Heart right ventricle (tissue), 16 donors: ENCODE measurements at regions not wholly inside any gene's neighbourhood (a gene's known extent, or its start where the extent isn't known, plus 50 kb on each side); places are given as distances from the start of the nearest gene placed in this dataset.
"Not testable (repeated sequence)": the region's sequence is repeated elsewhere in the genome, so short reads cannot be mapped to it uniquely, and the experiment has no call there.

ENCODE experiments used
- ATAC-seq, 8 donors: fragments of 200-7000 bp; cut with Tn5 transposase; one replicate each; pipeline ENCODE4 v1.9.1; 2020; ENCODE audit warnings: mild to moderate bottlenecking in 8 of 8, moderate library complexity in 8 of 8, moderate number of reproducible peaks in 1 of 8
- DNase-seq, 2 donors: peaks; one replicate each; pipeline ENCODE4 v3.0.0-alpha.2; 2020
- H3K27ac ChIP-seq, 10 donors: fragments of 200-600 bp; sonication (generic) in 2 of 10; one replicate each; pipeline versions ENCODE4 v1.5.0 to v1.8.0; 2020 to 2022; ENCODE audit warnings: mild to moderate bottlenecking in 3 of 10
- H3K27me3 ChIP-seq, 7 donors: fragments of 200-600 bp; one replicate each; pipeline ENCODE4 v1.8.0; 2021 to 2022; ENCODE audit warnings: mild to moderate bottlenecking in 2 of 7
- H3K36me3 ChIP-seq, 9 donors: fragments of 200-600 bp; sonication (generic) in 1 of 9; one replicate each; pipeline versions ENCODE4 v1.5.0 to v1.8.0; 2020 to 2022; ENCODE audit warnings: mild to moderate bottlenecking in 2 of 9
- H3K4me1 ChIP-seq, 9 donors: fragments of 200-600 bp; sonication (generic) in 1 of 9; one replicate each; pipeline versions ENCODE4 v1.5.0 to v1.8.0; 2020 to 2022; ENCODE audit warnings: mild to moderate bottlenecking in 4 of 9
- H3K4me3 ChIP-seq, 10 donors: fragments of 200-600 bp; sonication (generic) in 2 of 10; one replicate each; pipeline versions ENCODE4 v1.5.0 to v1.8.0; 2020 to 2022; ENCODE audit warnings: mild to moderate bottlenecking in 7 of 10, moderate library complexity in 2 of 10
- H3K9me3 ChIP-seq, 11 donors: fragments of 200-600 bp in 10 of 11; sonication (generic) in 2 of 11; one replicate each; pipeline versions ENCODE4 v1.5.0 to v1.8.0; 2013 to 2022; ENCODE audit warnings: mild to moderate bottlenecking in 2 of 11, control low read depth in 1 of 11, moderate library complexity in 1 of 11
- CTCF ChIP-seq, 9 donors: fragments of 200-600 bp; sonication (generic) in 2 of 9; IDR thresholded peaks; one replicate each; pipeline versions ENCODE4 v1.5.0 to v1.8.0; 2021 to 2022; ENCODE audit warnings: antibody characterized with exemption in 9 of 9, mild to moderate bottlenecking in 5 of 9, moderate library complexity in 1 of 9
- WGBS, 2 donors: extraction: QIAGEN DNeasy Blood & Tissue Kit; methylation state at CpG; one replicate each; pipeline ENCODE4 v1.1.7; 2013; ENCODE audit warnings: inconsistent platforms in 1 of 2; 5-methylcytosine and 5-hydroxymethylcytosine counted together
- intact Hi-C, 10 donors: fragments of 100-400 bp; cut with DNase I; formaldehyde crosslinking; loops; one replicate each; pipeline versions ENCODE4 v1.11.1 to v1.14.2; 2022
- donor health status: Arrhythmogenic right ventricular cardiomyopathy.
- donor health status: ischemic (EF 13 %, LVEDD 7.1; RV severe dilation, severe dysfunction).
- donor health status: healthy with polysubstance abuse.
- donor health status: DM: no; HTN: yes; CAD: no.
- donor health status: DM: no; HTN: no; CAD: no.
- donor health status: ischemic (EF 25% LVEDD 6.9; RV normal size, moderate dysfunction).
- donor health status: ischemic (EF 25% LVEDD 5.7; RV mildly dilated, moderate dysfunction).
- donor health status: healthy.
- donor health status: DM: yes; HTN: yes; CAD: no.
- donor health status: Ischemic cardiomyopathy.
- donor health status: ischemic (EF 35%, LVEDD 5.7; RV mildly dilated, moderate dysfunction).
- donor health status: nonischemic (EF 11% LVEDD 7.7; RV severe dilation, severe dysfunction).
- donor health status: DM: yes; HTN: yes; CAD: no.
- donor health status: PGD.
- donor health status: ischemic (EF 29% LVEDD 5.4; RV normal size, mild dysfunction).
- donor health status: nonischemic (EF 23%, LVEDD 6.1; RV moderate dilation, normal function).

- Histone ChIP-seq H3K36me3 (no peaks in the 10 kb centered on the region), H3K27ac (peak overlapping the region in 4 of 10 donors; percentile 16 to 42 (median 24)), H3K9me3 (no peaks in the 10 kb centered on the region), H3K4me1 (peaks cover 0 to 22% (median 14%) of the 10 kb centered on the region in 9 donors), H3K27me3 (no peaks in the 10 kb centered on the region), H3K4me3 (no peak overlapping the region)
- TF ChIP-seq CTCF (IDR thresholded peaks at IDR 0.05) = no peak
- intact Hi-C loops = no loop called here
- 10 to 13% methylated on average over 3 of the region's 3 CpGs for WGBS, 2 donors
- ATAC-seq = peak; percentile 84 to 94 (median 92)
- peak; percentile 40 to 68 for DNase-seq
Observed at GRCh38 chr9:106228861-106229260, 534.5 kb downstream of the TMEM38B start.

- intact Hi-C loops = no loop called here
- ATAC-seq = no peak
- H3K27ac ChIP-seq = no peak overlapping the region
- H3K9me3 ChIP-seq = peaks cover 0 to 9% (median 0%) of the 10 kb centered on the region in 11 donors
- DNase-seq = no peak
- no peaks in the 10 kb centered on the region for H3K36me3 ChIP-seq
- TF ChIP-seq CTCF (IDR thresholded peaks at IDR 0.05) = no peak
- no peaks in the 10 kb centered on the region for H3K27me3 ChIP-seq
- H3K4me1 ChIP-seq = peaks cover 0 to 14% (median 12%) of the 10 kb centered on the region in 9 donors
- H3K4me3 ChIP-seq = no peak overlapping the region
Observed at GRCh38 chr9:106233116-106233515, 538.8 kb downstream of the TMEM38B start.

GRCh38 chr9:106260908-106261307, 566.6 kb downstream of the TMEM38B start:
- WGBS, 2 donors = 94 to 96% methylated on average over 10 of the region's 10 CpGs
- H3K36me3 ChIP-seq, intact Hi-C loops, H3K27ac ChIP-seq, ATAC-seq, H3K4me3 ChIP-seq, H3K4me1 ChIP-seq, DNase-seq, H3K27me3 ChIP-seq: not testable (repeated sequence)
- H3K9me3 ChIP-seq = peaks cover 0 to 26% (median 3%) of the 10 kb centered on the region in 11 donors

- intact Hi-C loops = no loop called here
- H3K4me1 ChIP-seq = peaks cover 0 to 5% (median 0%) of the 10 kb centered on the region in 9 donors
- peaks cover 0 to 14% (median 0%) of the 10 kb centered on the region in 11 donors for H3K9me3 ChIP-seq
- H3K27me3 ChIP-seq = no peaks in the 10 kb centered on the region
- ATAC-seq = no peak
- H3K4me3 ChIP-seq = no peak overlapping the region
- H3K27ac ChIP-seq = no peak overlapping the region
- 54 to 56% methylated on average over 6 of the region's 6 CpGs for WGBS, 2 donors
- no peak for TF ChIP-seq CTCF (IDR thresholded peaks at IDR 0.05)
- DNase-seq = no peak
- no peaks in the 10 kb centered on the region for H3K36me3 ChIP-seq
Observed at GRCh38 chr9:106277966-106278365, 583.6 kb downstream of the TMEM38B start.

GRCh38 chr9:106283769-106284168, 579.2 kb upstream of the ZNF462 start:
- Histone ChIP-seq H3K9me3 (no peaks in the 10 kb centered on the region), H3K27ac (no peak overlapping the region), H3K36me3 (no peaks in the 10 kb centered on the region), H3K27me3 (no peaks in the 10 kb centered on the region), H3K4me3 (no peak overlapping the region), H3K4me1 (peaks cover 0 to 16% (median 11%) of the 10 kb centered on the region in 9 donors)
- DNase-seq = no peak
- no peak for TF ChIP-seq CTCF (IDR thresholded peaks at IDR 0.05)
- intact Hi-C loops = no loop called here
- no peak for ATAC-seq
- 78 to 80% methylated on average over 5 of the region's 5 CpGs for WGBS, 2 donors
